Mesendoderm (in vitro differentiated cells): ENCODE measurements at regions not wholly inside any gene's neighbourhood (a gene's known extent, or its start where the extent isn't known, plus 50 kb on each side); places are given as distances from the start of the nearest gene placed in this dataset.

Experiments used
- DNase-seq: peaks from one replicate; pipeline ENCODE4 v3.0.0; 2013
- H2AK5ac ChIP-seq: 2 replicates; pipeline ENCODE4 v1.6.1; 2013; ENCODE audit warnings: low read length, inconsistent platforms
- H2BK120ac ChIP-seq: 2 replicates; pipeline ENCODE4 v1.6.1; 2013; ENCODE audit warnings: low read depth, mild to moderate bottlenecking, low read length, moderate library complexity, mixed read lengths
- H2BK15ac ChIP-seq: replicated peaks from 2 replicates; pipeline ENCODE4 v1.6.1; 2013; ENCODE audit warnings: low read depth, mild to moderate bottlenecking, moderate library complexity
- H2BK5ac ChIP-seq: 2 replicates; pipeline ENCODE4 v1.6.1; 2013; ENCODE audit warnings: low read length, inconsistent platforms
- H3K18ac ChIP-seq: 2 replicates; pipeline ENCODE4 v1.6.1; 2013; ENCODE audit warnings: mild to moderate bottlenecking, low read length, mixed read lengths
- H3K23ac ChIP-seq: one replicate; pipeline ENCODE4 v1.6.1; 2013; ENCODE audit warnings: low read length
- H3K27ac ChIP-seq: 2 replicates; pipeline ENCODE4 v1.5.1; 2013; ENCODE audit warnings: low read depth, mild to moderate bottlenecking, inconsistent platforms, low read length, moderate library complexity
- H3K27me3 ChIP-seq: 2 replicates; pipeline ENCODE4 v1.6.1; 2013; ENCODE audit warnings: low read length, control low read depth, mild to moderate bottlenecking, inconsistent platforms; ENCODE audit not compliant: insufficient read depth, poor library complexity
- H3K36me3 ChIP-seq: 2 replicates; pipeline ENCODE4 v1.6.1; 2013; ENCODE audit warnings: low read length, inconsistent platforms; ENCODE audit not compliant: control insufficient read depth, insufficient read depth
- H3K4ac ChIP-seq: one replicate; pipeline ENCODE4 v1.6.1; 2013; ENCODE audit warnings: low read depth, mild to moderate bottlenecking, low read length, moderate library complexity
- H3K4me1 ChIP-seq: 2 replicates; pipeline ENCODE4 v1.6.1; 2013; ENCODE audit warnings: low read depth, low read length, inconsistent platforms; ENCODE audit not compliant: control insufficient read depth
- H3K4me2 ChIP-seq: 2 replicates; pipeline ENCODE4 v1.6.1; 2013; ENCODE audit warnings: low read length
- H3K4me3 ChIP-seq: 2 replicates; pipeline ENCODE4 v1.5.1; 2013; ENCODE audit warnings: mild to moderate bottlenecking, low read length
- H3K56ac ChIP-seq: one replicate; pipeline ENCODE4 v1.6.1; 2013; ENCODE audit warnings: low read length
- H3K79me1 ChIP-seq: 2 replicates; pipeline ENCODE4 v1.6.1; 2013; ENCODE audit warnings: low read length, inconsistent platforms
- H3K79me2 ChIP-seq: 2 replicates; pipeline ENCODE4 v1.6.1; 2013; ENCODE audit warnings: mild to moderate bottlenecking, low read length; ENCODE audit not compliant: control insufficient read depth, insufficient read depth
- H3K9ac ChIP-seq: 2 replicates; pipeline ENCODE4 v1.6.1; 2013; ENCODE audit warnings: low read length, inconsistent platforms
- H4K5ac ChIP-seq: one replicate; pipeline ENCODE4 v1.6.1; 2013; ENCODE audit warnings: low read length
- H4K8ac ChIP-seq: one replicate; pipeline ENCODE4 v1.6.1; 2013; ENCODE audit warnings: low read depth, mild to moderate bottlenecking, control low read depth, low read length, moderate library complexity
- WGBS: extraction: QIAGEN DNeasy Blood & Tissue Kit; methylation state at CpG from one replicate; pipeline ENCODE4 v1.1.7; 2013; ENCODE audit warnings: low lambda C conversion rate, missing lambda C conversion rate; ENCODE audit not compliant: insufficient coverage; ENCODE audit errors: extremely low coverage; 5-methylcytosine and 5-hydroxymethylcytosine counted together

GRCh38 chr2:225773148-225773547 is 373.6 kb downstream of the NYAP2 start:
- Histone ChIP-seq H4K5ac (no peak overlapping the region), H3K4ac (no peak overlapping the region), H3K27me3 (no peaks in the 10 kb centered on the region), H3K27ac (no peak overlapping the region), H3K4me1 (no peaks in the 10 kb centered on the region), H3K79me2 (no peaks in the 10 kb centered on the region), H3K23ac (no peak overlapping the region), H4K8ac (no peak overlapping the region), H3K9ac (no peak overlapping the region), H3K79me1 (no peaks in the 10 kb centered on the region), H3K4me3 (no peak overlapping the region), H2BK120ac (no peak overlapping the region), H3K36me3 (no peaks in the 10 kb centered on the region), H3K18ac (no peak overlapping the region), H3K4me2 (no peak overlapping the region), H2BK5ac (no peak overlapping the region), H2BK15ac (no peak overlapping the region), H3K56ac (no peak overlapping the region), H2AK5ac (no peak overlapping the region)
- DNase-seq = no peak
- WGBS = no CpG with 5 or more reads among the region's 2 CpGs

- no peak overlapping the region for H4K8ac ChIP-seq
- DNase-seq = no peak
- H2AK5ac ChIP-seq = no peak overlapping the region
- no peak overlapping the region for H3K18ac ChIP-seq
- no peaks in the 10 kb centered on the region for H3K79me2 ChIP-seq
- H3K9ac ChIP-seq = no peak overlapping the region
- H2BK5ac ChIP-seq = no peak overlapping the region
- no CpG with 5 or more reads among the region's 2 CpGs for WGBS
- no peaks in the 10 kb centered on the region for H3K36me3 ChIP-seq
- no peak overlapping the region for H3K4ac ChIP-seq
- H3K4me2 ChIP-seq = no peak overlapping the region
- no peak overlapping the region for H2BK120ac ChIP-seq
- no peak overlapping the region for H3K27ac ChIP-seq
- no peak overlapping the region for H2BK15ac ChIP-seq
- no peaks in the 10 kb centered on the region for H3K27me3 ChIP-seq
- no peak overlapping the region for H3K23ac ChIP-seq
- no peaks in the 10 kb centered on the region for H3K79me1 ChIP-seq
- H3K4me3 ChIP-seq = no peak overlapping the region
- no peaks in the 10 kb centered on the region for H3K4me1 ChIP-seq
- H4K5ac ChIP-seq = no peak overlapping the region
- H3K56ac ChIP-seq = no peak overlapping the region
These were observed 372.2 kb downstream of the NYAP2 start for GRCh38 chr2:225771701-225772100.

- H3K4me2 ChIP-seq = no peak overlapping the region
- DNase-seq = peak; percentile 3
- H2BK120ac ChIP-seq = no peak overlapping the region
- H3K4ac ChIP-seq = no peak overlapping the region
- no peak overlapping the region for H3K23ac ChIP-seq
- H2AK5ac ChIP-seq = no peak overlapping the region
- no peaks in the 10 kb centered on the region for H3K36me3 ChIP-seq
- no peaks in the 10 kb centered on the region for H3K27me3 ChIP-seq
- H2BK15ac ChIP-seq = no peak overlapping the region
- no peaks in the 10 kb centered on the region for H3K79me1 ChIP-seq
- no peak overlapping the region for H4K8ac ChIP-seq
- WGBS = no CpG with 5 or more reads among the region's 3 CpGs
- no peaks in the 10 kb centered on the region for H3K4me1 ChIP-seq
- H2BK5ac ChIP-seq = no peak overlapping the region
- H3K4me3 ChIP-seq = no peak overlapping the region
- no peaks in the 10 kb centered on the region for H3K79me2 ChIP-seq
- no peak overlapping the region for H3K18ac ChIP-seq
- H3K56ac ChIP-seq = no peak overlapping the region
- H3K27ac ChIP-seq = no peak overlapping the region
- H3K9ac ChIP-seq = no peak overlapping the region
- no peak overlapping the region for H4K5ac ChIP-seq
These were observed 369.2 kb downstream of the NYAP2 start for GRCh38 chr2:225768741-225769140.

GRCh38 chr2:225766431-225766830 is 366.9 kb downstream of the NYAP2 start:
- DNase-seq = no peak
- Histone ChIP-seq H3K4me2 (no peak overlapping the region), H3K18ac (no peak overlapping the region), H3K4me1 (no peaks in the 10 kb centered on the region), H3K4me3 (no peak overlapping the region), H3K23ac (no peak overlapping the region), H3K79me2 (no peaks in the 10 kb centered on the region), H3K79me1 (no peaks in the 10 kb centered on the region), H3K4ac (no peak overlapping the region), H3K27ac (no peak overlapping the region), H3K9ac (no peak overlapping the region), H2AK5ac (no peak overlapping the region), H4K8ac (no peak overlapping the region), H3K27me3 (no peaks in the 10 kb centered on the region), H3K56ac (no peak overlapping the region), H2BK5ac (no peak overlapping the region), H3K36me3 (no peaks in the 10 kb centered on the region), H2BK15ac (no peak overlapping the region), H2BK120ac (no peak overlapping the region), H4K5ac (no peak overlapping the region)
- no CpG with 5 or more reads among the region's 5 CpGs for WGBS

GRCh38 chr2:225765820-225766219 is 366.3 kb downstream of the NYAP2 start:
- Histone ChIP-seq H4K5ac (no peak overlapping the region), H2AK5ac (no peak overlapping the region), H3K23ac (no peak overlapping the region), H3K79me2 (no peaks in the 10 kb centered on the region), H3K36me3 (no peaks in the 10 kb centered on the region), H4K8ac (no peak overlapping the region), H3K79me1 (no peaks in the 10 kb centered on the region), H3K18ac (no peak overlapping the region), H3K4me3 (no peak overlapping the region), H3K4me1 (no peaks in the 10 kb centered on the region), H3K56ac (no peak overlapping the region), H3K27ac (no peak overlapping the region), H2BK5ac (no peak overlapping the region), H3K27me3 (no peaks in the 10 kb centered on the region), H3K9ac (no peak overlapping the region), H2BK15ac (no peak overlapping the region), H2BK120ac (no peak overlapping the region), H3K4ac (no peak overlapping the region), H3K4me2 (no peak overlapping the region)
- no CpG with 5 or more reads among the region's 1 CpG for WGBS
- DNase-seq = no peak

GRCh38 chr2:225764346-225764745 is 364.8 kb downstream of the NYAP2 start:
- Histone ChIP-seq H2BK120ac (no peak overlapping the region), H3K27me3 (no peaks in the 10 kb centered on the region), H3K56ac (no peak overlapping the region), H2AK5ac (no peak overlapping the region), H4K8ac (no peak overlapping the region), H3K79me1 (no peaks in the 10 kb centered on the region), H4K5ac (no peak overlapping the region), H3K18ac (no peak overlapping the region), H3K4me1 (no peaks in the 10 kb centered on the region), H3K9ac (no peak overlapping the region), H3K4ac (no peak overlapping the region), H3K79me2 (no peaks in the 10 kb centered on the region), H2BK5ac (no peak overlapping the region), H3K27ac (no peak overlapping the region), H3K23ac (no peak overlapping the region), H2BK15ac (no peak overlapping the region), H3K36me3 (no peaks in the 10 kb centered on the region), H3K4me2 (no peak overlapping the region), H3K4me3 (no peak overlapping the region)
- WGBS = no CpG with 5 or more reads among the region's 5 CpGs
- no peak for DNase-seq
